SK-N-SH (cell line): ENCODE measurements at regions not wholly inside any gene's neighbourhood (a gene's known extent, or its start where the extent isn't known, plus 50 kb on each side); places are given as distances from the start of the nearest gene placed in this dataset.

ENCODE experiments used
- FOSL2 ChIP-seq: IDR thresholded peaks from 2 replicates; pipeline ENCODE4 v1.4.0; 2012; ENCODE audit warnings: low read depth, mild to moderate bottlenecking, moderate library complexity, borderline replicate concordance
- FOXJ3 ChIP-seq: sonication (generic); formaldehyde crosslinking; IDR thresholded peaks from 2 replicates; pipeline ENCODE4 v1.5.1; 2020; ENCODE audit warnings: mild to moderate bottlenecking, missing genetic modification reagents
- NFIC ChIP-seq: IDR thresholded peaks from 2 replicates; pipeline ENCODE4 v1.4.0; 2012; ENCODE audit warnings: borderline replicate concordance
- POLR2AphosphoS5 ChIP-seq: IDR thresholded peaks from 2 replicates; pipeline ENCODE4 v1.6.1; 2012; ENCODE audit warnings: low read depth, low read length
- TF ChIP-seq, protein P1 (sequence below): fragments of 200-600 bp; sonication (generic); IDR thresholded peaks from 2 replicates; pipeline ENCODE4 v1.6.1; 2017; ENCODE audit warnings: antibody characterized with exemption, mild to moderate bottlenecking, moderate library complexity

DNA sequence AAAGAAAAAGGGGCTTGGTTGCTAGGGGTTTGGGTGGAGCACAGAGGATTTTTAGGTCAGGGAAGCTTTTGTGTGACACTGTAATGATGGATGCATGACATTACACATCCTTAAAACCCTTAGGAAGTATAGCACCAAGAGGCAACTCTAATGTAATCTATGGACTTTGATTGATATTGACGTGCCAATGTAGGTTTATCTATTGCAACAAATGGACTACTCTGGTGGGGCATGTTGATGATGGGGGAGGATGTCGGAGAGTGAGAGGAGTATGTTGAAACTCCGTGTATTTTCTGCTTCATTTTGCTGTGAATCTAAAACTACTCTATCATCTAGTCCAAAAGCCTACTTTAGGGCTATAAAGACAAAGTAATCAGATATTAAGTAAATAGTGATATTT lies 72.3 kb upstream of the PAX6 start:
- TF ChIP-seq, protein P1, sequence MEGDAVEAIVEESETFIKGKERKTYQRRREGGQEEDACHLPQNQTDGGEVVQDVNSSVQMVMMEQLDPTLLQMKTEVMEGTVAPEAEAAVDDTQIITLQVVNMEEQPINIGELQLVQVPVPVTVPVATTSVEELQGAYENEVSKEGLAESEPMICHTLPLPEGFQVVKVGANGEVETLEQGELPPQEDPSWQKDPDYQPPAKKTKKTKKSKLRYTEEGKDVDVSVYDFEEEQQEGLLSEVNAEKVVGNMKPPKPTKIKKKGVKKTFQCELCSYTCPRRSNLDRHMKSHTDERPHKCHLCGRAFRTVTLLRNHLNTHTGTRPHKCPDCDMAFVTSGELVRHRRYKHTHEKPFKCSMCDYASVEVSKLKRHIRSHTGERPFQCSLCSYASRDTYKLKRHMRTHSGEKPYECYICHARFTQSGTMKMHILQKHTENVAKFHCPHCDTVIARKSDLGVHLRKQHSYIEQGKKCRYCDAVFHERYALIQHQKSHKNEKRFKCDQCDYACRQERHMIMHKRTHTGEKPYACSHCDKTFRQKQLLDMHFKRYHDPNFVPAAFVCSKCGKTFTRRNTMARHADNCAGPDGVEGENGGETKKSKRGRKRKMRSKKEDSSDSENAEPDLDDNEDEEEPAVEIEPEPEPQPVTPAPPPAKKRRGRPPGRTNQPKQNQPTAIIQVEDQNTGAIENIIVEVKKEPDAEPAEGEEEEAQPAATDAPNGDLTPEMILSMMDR, result no peak
- TF ChIP-seq NFIC (no peak), FOSL2 (no peak), POLR2AphosphoS5 (no peak), FOXJ3 (CRISPR knock-in tag) (no peak)
